Activated naive CD8-positive, alpha-beta T cell treated with anti-CD3 and anti-CD28 coated beads, Interleukin-2, amount 10 ng/mL, durations not matched to agents 7 days and 5 days (primary cell): ENCODE measurements at regions not wholly inside any gene's neighbourhood (a gene's known extent, or its start where the extent isn't known, plus 50 kb on each side); places are given as distances from the start of the nearest gene placed in this dataset.

Experiments used
- ATAC-seq: fragments of 150-1000 bp; cut with Tn5 transposase; one replicate; pipeline ENCODE4 v1.10.0; 2021; ENCODE audit warnings: low read depth, moderate library complexity
- POLR2A ChIA-PET: fragments of 350-600 bp; sonication (Branson Sonifier 250); formaldehyde crosslinking; loops from one replicate; lab custom pipeline; 2021; ENCODE audit warnings: antibody characterized with exemption; lab: Charles Lee
- DNase-seq: peaks from one replicate; pipeline ENCODE4 v3.0.0; 2021
- H3K27ac Mint-ChIP-seq: one replicate; pipeline ENCODE4 v1.8.0; 2022; ENCODE audit warnings: mild to moderate bottlenecking, mixed read lengths
- H3K27me3 Mint-ChIP-seq: one replicate; pipeline ENCODE4 v1.8.0; 2022; ENCODE audit warnings: mild to moderate bottlenecking, moderate library complexity, mixed read lengths
- H3K36me3 Mint-ChIP-seq: one replicate; pipeline ENCODE4 v1.8.0; 2021; ENCODE audit warnings: mild to moderate bottlenecking, mixed read lengths
- H3K4me1 Mint-ChIP-seq: one replicate; pipeline ENCODE4 v1.8.0; 2021; ENCODE audit warnings: mixed read lengths
- H3K4me3 Mint-ChIP-seq: one replicate; pipeline ENCODE4 v1.8.0; 2022; ENCODE audit warnings: mild to moderate bottlenecking, moderate library complexity, mixed read lengths
- H3K9me3 Mint-ChIP-seq: one replicate; pipeline ENCODE4 v1.8.0; 2021; ENCODE audit warnings: mixed read lengths

DNA sequence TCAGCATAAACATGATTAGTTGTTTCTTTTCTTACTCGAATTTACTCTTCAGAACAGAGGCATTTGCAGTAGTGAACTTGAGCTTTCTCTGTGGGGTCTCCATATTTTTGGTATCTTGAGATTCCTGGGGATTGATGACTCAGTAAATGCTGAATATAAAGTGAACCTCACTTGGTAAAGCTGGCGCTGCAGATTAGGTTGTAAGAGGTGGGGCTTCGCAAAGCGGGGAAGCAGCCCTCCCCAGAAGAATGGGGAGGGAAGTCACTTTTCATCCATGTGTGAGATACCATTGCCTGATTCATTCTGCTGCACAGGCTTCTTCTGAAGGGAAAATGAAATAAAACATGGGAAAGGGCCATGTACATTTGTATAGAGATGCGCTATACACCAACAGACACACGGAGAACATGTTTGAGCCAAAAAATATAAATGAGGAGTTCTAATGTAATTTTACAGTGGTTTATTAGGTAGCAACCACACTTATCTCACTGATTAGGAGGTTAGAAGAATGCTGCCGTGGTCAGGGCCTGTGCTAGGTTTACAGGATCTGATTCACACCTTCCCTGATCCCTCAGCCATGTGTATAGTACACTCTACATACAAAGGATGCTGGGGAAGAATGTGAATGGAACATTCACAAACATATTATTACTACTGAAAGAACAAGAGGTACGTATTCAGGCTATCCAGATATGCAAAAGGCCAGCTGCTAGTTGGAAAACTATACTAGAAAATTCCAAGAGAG is 63.5 kb downstream of the DNTTIP2 start:
- DNase-seq: no peak
- H3K36me3 Mint-ChIP-seq: no peaks in the 10 kb centered on the region
- H3K27ac Mint-ChIP-seq: no peak overlapping the region
- POLR2A ChIA-PET: no interaction called here
- peaks cover 18% of the 10 kb centered on the region for H3K4me1 Mint-ChIP-seq
- no peaks in the 10 kb centered on the region for H3K9me3 Mint-ChIP-seq
- H3K4me3 Mint-ChIP-seq: no peak overlapping the region
- no peaks in the 10 kb centered on the region for H3K27me3 Mint-ChIP-seq
- ATAC-seq: no peak

GRCh38 chr1:93814795-93815340 is 64.1 kb downstream of the DNTTIP2 start:
- no peak overlapping the region for H3K4me3 Mint-ChIP-seq
- H3K9me3 Mint-ChIP-seq: no peaks in the 10 kb centered on the region
- no peak overlapping the region for H3K27ac Mint-ChIP-seq
- no peak for DNase-seq
- H3K27me3 Mint-ChIP-seq: peaks cover 2% of the 10 kb centered on the region
- no peak for ATAC-seq
- H3K4me1 Mint-ChIP-seq: peaks cover 18% of the 10 kb centered on the region
- POLR2A ChIA-PET: interaction anchor here (1.6 kb wide), 1 partner anchor 185 kb away, joined by 5 read pairs; no protein-coding TSS in a partner anchor
- H3K36me3 Mint-ChIP-seq: no peaks in the 10 kb centered on the region

GRCh38 chr1:93814059-93814794 is 64.8 kb downstream of the DNTTIP2 start:
- DNase-seq (peak; percentile 31), ATAC-seq (peak; percentile 68)
- Mint-ChIP-seq H3K27ac (no peak overlapping the region), H3K9me3 (no peaks in the 10 kb centered on the region), H3K27me3 (peaks cover 2% of the 10 kb centered on the region), H3K4me1 (peaks cover 18% of the 10 kb centered on the region), H3K4me3 (no peak overlapping the region), H3K36me3 (no peaks in the 10 kb centered on the region)
- POLR2A ChIA-PET: interaction anchor here (1.6 kb wide), 1 partner anchor 184 kb away, joined by 5 read pairs; no protein-coding TSS in a partner anchor

DNA sequence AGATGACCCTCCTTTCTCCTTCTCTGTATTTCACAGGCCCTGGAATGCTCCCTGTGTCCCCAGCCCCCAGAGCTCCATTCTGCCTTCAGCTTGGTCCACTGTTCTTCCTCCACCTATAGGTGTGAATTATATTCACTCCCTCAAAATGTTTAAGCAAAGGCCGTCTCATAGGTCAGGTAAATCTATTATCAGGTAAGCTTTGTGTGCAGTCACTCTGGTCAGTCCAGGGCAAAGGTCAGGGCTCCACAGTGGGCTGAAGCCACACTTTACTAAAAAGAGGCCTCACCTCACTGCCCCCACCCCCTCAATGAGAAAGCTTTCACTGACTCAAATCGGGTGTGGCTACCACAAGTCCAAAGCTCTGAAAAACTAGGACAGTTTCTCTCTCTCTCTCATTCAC is 65.9 kb downstream of the DNTTIP2 start:
- peaks cover 13% of the 10 kb centered on the region for H3K4me1 Mint-ChIP-seq
- H3K27ac Mint-ChIP-seq: no peak overlapping the region
- H3K36me3 Mint-ChIP-seq: peaks cover 4% of the 10 kb centered on the region
- POLR2A ChIA-PET: interaction anchor here (1.6 kb wide), 1 partner anchor 183 kb away, joined by 5 read pairs; no protein-coding TSS in a partner anchor
- peaks cover 5% of the 10 kb centered on the region for H3K27me3 Mint-ChIP-seq
- peaks cover 1% of the 10 kb centered on the region for H3K9me3 Mint-ChIP-seq
- no peak for DNase-seq
- no peak overlapping the region for H3K4me3 Mint-ChIP-seq
- ATAC-seq: no peak

- H3K4me1 Mint-ChIP-seq: peaks cover 2% of the 10 kb centered on the region
- H3K4me3 Mint-ChIP-seq: no peak overlapping the region
- H3K9me3 Mint-ChIP-seq: peaks cover 5% of the 10 kb centered on the region
- no peak for ATAC-seq
- H3K27me3 Mint-ChIP-seq: peaks cover 7% of the 10 kb centered on the region
- H3K27ac Mint-ChIP-seq: no peak overlapping the region
- peaks cover 4% of the 10 kb centered on the region for H3K36me3 Mint-ChIP-seq
- DNase-seq: no peak
- POLR2A ChIA-PET: no interaction called here
Observed at GRCh38 chr1:93811326-93812065, 67.5 kb downstream of the DNTTIP2 start.

DNA sequence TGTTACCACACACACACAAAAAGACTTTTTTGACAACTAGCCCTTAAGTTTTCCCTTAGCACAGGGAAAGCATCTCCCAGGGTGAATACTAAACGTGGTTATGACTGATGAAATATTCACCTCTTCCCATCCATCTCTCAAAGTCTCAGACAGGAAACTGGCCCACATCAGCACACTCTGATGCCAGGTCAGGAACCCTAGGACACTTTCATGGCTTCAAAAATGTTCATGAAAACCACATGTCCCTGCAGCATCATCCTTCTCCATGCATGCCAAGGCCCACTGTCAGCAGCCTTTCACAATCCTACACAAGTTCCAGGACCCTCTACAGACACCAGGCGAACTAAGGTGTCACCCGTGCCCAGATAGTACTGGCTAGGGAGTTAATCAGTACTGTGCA is 68.7 kb downstream of the DNTTIP2 start:
- POLR2A ChIA-PET: no interaction called here
- Mint-ChIP-seq H3K27ac (no peak overlapping the region), H3K4me1 (peaks cover 2% of the 10 kb centered on the region), H3K36me3 (peaks cover 4% of the 10 kb centered on the region), H3K4me3 (no peak overlapping the region), H3K27me3 (peaks cover 11% of the 10 kb centered on the region), H3K9me3 (peaks cover 5% of the 10 kb centered on the region)
- ATAC-seq (no peak), DNase-seq (no peak)

- POLR2A ChIA-PET: interaction anchor here (0.7 kb wide), 1 partner anchor 10 kb away, joined by 6 read pairs; no protein-coding TSS in a partner anchor
- ATAC-seq: no peak
- Mint-ChIP-seq H3K4me3 (no peak overlapping the region), H3K4me1 (peaks cover 2% of the 10 kb centered on the region), H3K27ac (no peak overlapping the region), H3K36me3 (peaks cover 4% of the 10 kb centered on the region), H3K27me3 (peaks cover 11% of the 10 kb centered on the region), H3K9me3 (peaks cover 5% of the 10 kb centered on the region)
- no peak for DNase-seq
Observed at GRCh38 chr1:93808871-93809270, 70.1 kb downstream of the DNTTIP2 start.

DNA sequence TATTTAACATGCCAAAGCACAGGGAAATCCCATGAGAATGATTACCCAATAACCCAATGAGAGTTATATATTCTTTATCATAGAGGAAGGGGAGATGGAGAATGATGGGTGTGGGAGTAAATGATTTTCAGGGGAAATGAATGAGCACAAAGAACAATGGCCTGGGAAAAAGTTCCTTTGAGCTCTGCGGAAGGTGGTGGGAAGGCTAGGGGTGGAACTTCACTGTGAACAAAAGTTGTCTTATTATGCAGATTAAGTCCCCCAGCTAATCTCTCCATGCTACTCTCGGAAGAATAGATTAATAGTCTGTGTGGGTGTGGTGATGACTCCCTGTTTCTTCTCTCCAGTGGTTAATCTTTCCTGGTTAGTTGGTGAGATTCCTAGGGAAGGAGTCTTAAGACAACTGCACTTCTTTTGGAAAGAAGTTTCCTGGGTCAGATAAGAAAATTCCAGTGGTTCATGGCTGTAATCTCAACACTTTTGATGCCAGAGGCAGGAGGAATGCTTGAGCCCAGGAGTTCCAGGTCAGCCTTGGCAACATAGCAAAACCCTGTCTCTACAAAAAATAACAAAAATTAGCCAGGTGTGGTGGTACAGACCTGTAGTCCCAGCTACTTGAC is 71.6 kb downstream of the DNTTIP2 start:
- POLR2A ChIA-PET: no interaction called here
- Mint-ChIP-seq H3K36me3 (peaks cover 4% of the 10 kb centered on the region), H3K9me3 (peaks cover 5% of the 10 kb centered on the region), H3K4me3 (no peak overlapping the region), H3K4me1 (peaks cover 2% of the 10 kb centered on the region), H3K27ac (no peak overlapping the region), H3K27me3 (peaks cover 11% of the 10 kb centered on the region)
- DNase-seq: no peak
- no peak for ATAC-seq

- H3K9me3 Mint-ChIP-seq: peaks cover 5% of the 10 kb centered on the region
- DNase-seq: no peak
- POLR2A ChIA-PET: no interaction called here
- H3K36me3 Mint-ChIP-seq: peaks cover 4% of the 10 kb centered on the region
- no peak overlapping the region for H3K4me3 Mint-ChIP-seq
- no peak overlapping the region for H3K27ac Mint-ChIP-seq
- no peaks in the 10 kb centered on the region for H3K4me1 Mint-ChIP-seq
- peaks cover 11% of the 10 kb centered on the region for H3K27me3 Mint-ChIP-seq
- ATAC-seq: no peak
Observed at GRCh38 chr1:93805027-93805610, 73.9 kb downstream of the DNTTIP2 start.

- H3K36me3 Mint-ChIP-seq: peaks cover 4% of the 10 kb centered on the region
Observed at GRCh38 chr1:93804412-93804811, 74.6 kb downstream of the DNTTIP2 start.

GRCh38 chr1:93801471-93801870 is 77.5 kb downstream of the DNTTIP2 start:
- H3K9me3 Mint-ChIP-seq: peaks cover 2% of the 10 kb centered on the region
- POLR2A ChIA-PET: no interaction called here
- H3K27me3 Mint-ChIP-seq: peaks cover 6% of the 10 kb centered on the region
- ATAC-seq: no peak
- H3K4me3 Mint-ChIP-seq: no peak overlapping the region
- no peaks in the 10 kb centered on the region for H3K36me3 Mint-ChIP-seq
- H3K4me1 Mint-ChIP-seq: no peaks in the 10 kb centered on the region
- no peak for DNase-seq
- H3K27ac Mint-ChIP-seq: no peak overlapping the region

More at GRCh38 chr1:93804412-93804811, 74.6 kb downstream of the DNTTIP2 start:
- DNase-seq (no peak), ATAC-seq (no peak)
- Mint-ChIP-seq H3K27ac (no peak overlapping the region), H3K4me3 (no peak overlapping the region), H3K27me3 (peaks cover 11% of the 10 kb centered on the region), H3K9me3 (peaks cover 5% of the 10 kb centered on the region), H3K4me1 (no peaks in the 10 kb centered on the region)
- POLR2A ChIA-PET: no interaction called here

DNA sequence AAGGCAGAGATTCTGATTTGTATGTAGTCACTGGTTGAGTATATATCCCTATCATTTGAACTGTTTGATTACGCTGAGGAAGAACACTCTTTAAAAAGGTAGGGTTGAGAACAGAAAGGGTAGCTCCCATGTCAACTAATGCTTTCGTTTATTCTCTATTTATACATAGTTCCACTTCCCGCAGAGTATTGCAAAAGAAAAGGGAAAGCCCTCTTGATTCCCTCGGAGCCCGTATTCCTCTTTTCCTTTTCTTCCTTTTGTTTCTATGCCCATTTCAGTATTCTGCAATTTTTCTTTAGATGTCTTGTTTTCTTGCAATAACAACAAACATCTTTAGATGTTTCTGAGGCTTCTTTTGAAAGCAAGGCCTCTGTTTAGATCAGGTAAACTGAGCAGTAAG is 78.2 kb downstream of the DNTTIP2 start:
- H3K4me3 Mint-ChIP-seq: no peak overlapping the region
- no peak overlapping the region for H3K27ac Mint-ChIP-seq
- H3K27me3 Mint-ChIP-seq: peaks cover 2% of the 10 kb centered on the region
- ATAC-seq (no peak), DNase-seq (no peak)
- H3K4me1 Mint-ChIP-seq: no peaks in the 10 kb centered on the region
- H3K36me3 Mint-ChIP-seq: no peaks in the 10 kb centered on the region
- H3K9me3 Mint-ChIP-seq: peaks cover 2% of the 10 kb centered on the region
- POLR2A ChIA-PET: no interaction called here
